Suppressor macrophage treated with lipopolysaccharide for 1 hour (primary cell): ENCODE measurements at regions not wholly inside any gene's neighbourhood (a gene's known extent, or its start where the extent isn't known, plus 50 kb on each side); places are given as distances from the start of the nearest gene placed in this dataset.
"Not testable (repeated sequence)": the region's sequence is repeated elsewhere in the genome, so short reads cannot be mapped to it uniquely, and the experiment has no call there.

Experiments used
- DNase-seq, 3 donors: peaks; one replicate each; pipeline ENCODE4 v3.0.0-alpha.2; 2020 to 2022

GRCh38 chr15:81897057-81897677, 148.7 kb downstream of the MEX3B start:
- DNase-seq, result no peak

- DNase-seq, result no peak
These were observed 149.5 kb downstream of the MEX3B start for GRCh38 chr15:81896356-81896755.

GRCh38 chr15:81895723-81896122, 150.1 kb downstream of the MEX3B start:
- no peak for DNase-seq

GRCh38 chr15:81894061-81894460, 151.8 kb downstream of the MEX3B start:
- no peak for DNase-seq

GRCh38 chr15:81893182-81893835, 152.5 kb downstream of the MEX3B start:
- DNase-seq, result no peak

- DNase-seq, result no peak
These were observed 155.3 kb downstream of the MEX3B start for GRCh38 chr15:81890496-81890895.

GRCh38 chr15:81889485-81889881, 156.3 kb downstream of the MEX3B start:
- no peak for DNase-seq

- DNase-seq, result no peak
These were observed 156.9 kb downstream of the MEX3B start for GRCh38 chr15:81888748-81889484.

- no peak for DNase-seq
These were observed 157.9 kb downstream of the MEX3B start for GRCh38 chr15:81887912-81888311.

- not testable (repeated sequence) for DNase-seq
These were observed 158.6 kb downstream of the MEX3B start for GRCh38 chr15:81887188-81887587.

- no peak for DNase-seq
These were observed 159.2 kb downstream of the MEX3B start for GRCh38 chr15:81886591-81886990.

GRCh38 chr15:81886080-81886479, 159.7 kb downstream of the MEX3B start:
- DNase-seq, result no peak

GRCh38 chr15:81885135-81885534, 160.7 kb downstream of the MEX3B start:
- no peak for DNase-seq

GRCh38 chr15:81882504-81882903, 163.3 kb downstream of the MEX3B start:
- no peak for DNase-seq

GRCh38 chr15:81880833-81881232, 165.0 kb downstream of the MEX3B start:
- DNase-seq, result no peak

GRCh38 chr15:81880314-81880713, 165.5 kb downstream of the MEX3B start:
- no peak for DNase-seq

- DNase-seq, result not testable (repeated sequence)
These were observed 170.1 kb downstream of the MEX3B start for GRCh38 chr15:81875717-81876116.

GRCh38 chr15:81870746-81871106, 175.1 kb downstream of the MEX3B start:
- not testable (repeated sequence) for DNase-seq

- DNase-seq, result not testable (repeated sequence)
These were observed 175.6 kb downstream of the MEX3B start for GRCh38 chr15:81870062-81870745.

- no peak for DNase-seq
These were observed 176.5 kb downstream of the MEX3B start for GRCh38 chr15:81869161-81869954.

GRCh38 chr15:81865850-81866537, 179.8 kb downstream of the MEX3B start:
- no peak for DNase-seq

- no peak for DNase-seq
These were observed 182.7 kb downstream of the MEX3B start for GRCh38 chr15:81863162-81863561.
